H9 (cell line): ENCODE measurements at regions not wholly inside any gene's neighbourhood (a gene's known extent, or its start where the extent isn't known, plus 50 kb on each side); places are given as distances from the start of the nearest gene placed in this dataset.

Experiments
- DNase-seq: peaks from one replicate; pipeline ENCODE4 v3.0.0-alpha.2; 2017
- H2AFZ ChIP-seq: one replicate; pipeline ENCODE4 v1.6.1; 2013; ENCODE audit warnings: mild to moderate bottlenecking, low read length, control low read depth, moderate library complexity
- H2AK5ac ChIP-seq: 2 replicates; pipeline ENCODE4 v1.6.1; 2013; ENCODE audit warnings: low read length, control low read depth, mixed read lengths; ENCODE audit not compliant: insufficient read length
- H2BK120ac ChIP-seq: one replicate; pipeline ENCODE4 v1.6.1; 2013; ENCODE audit warnings: low read depth, mild to moderate bottlenecking, low read length, control low read depth, inconsistent platforms; ENCODE audit not compliant: poor library complexity, severe bottlenecking
- H2BK12ac ChIP-seq: 2 replicates; pipeline ENCODE4 v1.6.1; 2013; ENCODE audit warnings: low read length, control low read depth, mixed read lengths, low read depth; ENCODE audit not compliant: insufficient read length
- H2BK15ac ChIP-seq: 2 replicates; pipeline ENCODE4 v1.6.1; 2013; ENCODE audit warnings: low read depth, low read length, control low read depth
- H2BK20ac ChIP-seq: one replicate; pipeline ENCODE4 v1.6.1; 2013; ENCODE audit warnings: low read depth, mild to moderate bottlenecking, low read length, control low read depth, inconsistent platforms; ENCODE audit not compliant: poor library complexity, severe bottlenecking
- H2BK5ac ChIP-seq: 2 replicates; pipeline ENCODE4 v1.6.1; 2013; ENCODE audit warnings: low read length, control low read depth, mixed read lengths; ENCODE audit not compliant: insufficient read length
- H3K14ac ChIP-seq: 2 replicates; pipeline ENCODE4 v1.6.1; 2013; ENCODE audit warnings: low read length, control low read depth; ENCODE audit not compliant: insufficient read depth
- H3K18ac ChIP-seq: 2 replicates; pipeline ENCODE4 v1.6.1; 2013; ENCODE audit warnings: low read depth, mild to moderate bottlenecking, mixed read lengths, low read length, control low read depth; ENCODE audit not compliant: insufficient read length
- H3K23ac ChIP-seq: 2 replicates; pipeline ENCODE4 v1.6.1; 2013; ENCODE audit warnings: low read length, control low read depth, mixed read lengths, low read depth; ENCODE audit not compliant: insufficient read length
- H3K23me2 ChIP-seq: 2 replicates; pipeline ENCODE4 v1.6.1; 2013; ENCODE audit warnings: low read depth, mild to moderate bottlenecking, mixed read lengths, low read length, control low read depth; ENCODE audit not compliant: insufficient read length, poor library complexity, severe bottlenecking
- H3K27ac ChIP-seq: 2 replicates; pipeline ENCODE4 v1.5.1; 2013; ENCODE audit warnings: low read length, control low read depth, mixed read lengths, low read depth; ENCODE audit not compliant: insufficient read length
- H3K27me3 ChIP-seq: 2 replicates; pipeline ENCODE4 v1.6.1; 2013; ENCODE audit warnings: low read length, control low read depth, inconsistent platforms; ENCODE audit not compliant: insufficient read depth
- H3K4ac ChIP-seq: 2 replicates; pipeline ENCODE4 v1.6.1; 2013; ENCODE audit warnings: low read depth, mild to moderate bottlenecking, control low read depth, inconsistent platforms, low read length, moderate library complexity
- H3K4me1 ChIP-seq: 2 replicates; pipeline ENCODE4 v1.6.1; 2013; ENCODE audit warnings: low read length, control low read depth, inconsistent platforms; ENCODE audit not compliant: insufficient read depth
- H3K4me2 ChIP-seq: 2 replicates; pipeline ENCODE4 v1.6.1; 2013; ENCODE audit warnings: low read length, control low read depth, mixed read lengths; ENCODE audit not compliant: insufficient read length, insufficient read depth
- H3K56ac ChIP-seq: 2 replicates; pipeline ENCODE4 v1.6.1; 2013; ENCODE audit warnings: low read depth, mild to moderate bottlenecking, mixed read lengths, low read length, control low read depth; ENCODE audit not compliant: insufficient read length
- H3K79me1 ChIP-seq: 2 replicates; pipeline ENCODE4 v1.6.1; 2013; ENCODE audit warnings: low read depth, mild to moderate bottlenecking, moderate library complexity, low read length, control low read depth, inconsistent platforms; ENCODE audit not compliant: insufficient read depth, poor library complexity, severe bottlenecking
- H3K79me2 ChIP-seq: 2 replicates; pipeline ENCODE4 v1.6.1; 2013; ENCODE audit warnings: low read length, control low read depth, inconsistent platforms; ENCODE audit not compliant: insufficient read depth
- H3K9ac ChIP-seq: 2 replicates; pipeline ENCODE4 v1.6.1; 2013; ENCODE audit warnings: low read length, control low read depth, mixed read lengths; ENCODE audit not compliant: insufficient read length; ENCODE audit errors: extremely low read depth
- H3K9me3 ChIP-seq: one replicate; pipeline ENCODE4 v1.6.1; 2013; ENCODE audit warnings: low read depth, low read length, inconsistent platforms; ENCODE audit not compliant: control insufficient read depth
- H3T11ph ChIP-seq: one replicate; pipeline ENCODE4 v1.6.1; 2013; ENCODE audit warnings: mild to moderate bottlenecking, low read length, control low read depth, inconsistent platforms
- H4K20me1 ChIP-seq: one replicate; pipeline ENCODE4 v1.6.1; 2013; ENCODE audit not compliant: control insufficient read depth, insufficient read length, insufficient read depth
- H4K5ac ChIP-seq: 2 replicates; pipeline ENCODE4 v1.6.1; 2013; ENCODE audit warnings: low read depth, mild to moderate bottlenecking, mixed read lengths, low read length, control low read depth; ENCODE audit not compliant: insufficient read length
- H4K8ac ChIP-seq: replicated peaks from 2 replicates; pipeline ENCODE4 v1.6.1; 2013; ENCODE audit warnings: low read length, control low read depth, mixed read lengths, low read depth; ENCODE audit not compliant: insufficient read length
- H4K91ac ChIP-seq: 2 replicates; pipeline ENCODE4 v1.6.1; 2013; ENCODE audit warnings: low read depth, mild to moderate bottlenecking, moderate library complexity, mixed read lengths, low read length, control low read depth; ENCODE audit not compliant: insufficient read length
- H3K27ac Mint-ChIP-seq, 3 experiments: 2 replicates in 2 of 3; 3 replicates in 1 of 3; pipeline ENCODE4 v1.8.0; 2020 to 2021; ENCODE audit warnings: mixed read lengths in 3 of 3, mild to moderate bottlenecking in 1 of 3, moderate library complexity in 1 of 3
- H3K27me3 Mint-ChIP-seq: 2 replicates; pipeline ENCODE4 v1.8.0; 2021; ENCODE audit warnings: low read depth, mild to moderate bottlenecking, moderate library complexity, mixed read lengths
- H3K36me3 Mint-ChIP-seq, 3 experiments: 2 replicates in 2 of 3; 3 replicates in 1 of 3; pipeline ENCODE4 v1.8.0; 2020 to 2021; ENCODE audit warnings: low read depth in 3 of 3, mixed read lengths in 3 of 3; ENCODE audit not compliant: insufficient read depth in 1 of 3
- H3K4me1 Mint-ChIP-seq, 2 experiments: 2 replicates each; pipeline ENCODE4 v1.8.0; 2020; ENCODE audit warnings: mixed read lengths in 2 of 2
- H3K4me3 Mint-ChIP-seq, 2 experiments: 2 replicates in 1 of 2; 3 replicates in 1 of 2; pipeline ENCODE4 v1.8.0; 2020 to 2021; ENCODE audit warnings: mild to moderate bottlenecking in 2 of 2, mixed read lengths in 2 of 2, moderate library complexity in 1 of 2
- H3K9me3 Mint-ChIP-seq, 2 experiments: 2 replicates in 1 of 2; 3 replicates in 1 of 2; pipeline ENCODE4 v1.8.0; 2020; ENCODE audit warnings: mild to moderate bottlenecking in 2 of 2, mixed read lengths in 2 of 2, moderate library complexity in 1 of 2
- CTCF ChIP-seq: fragments of 200-600 bp; sonication (generic); conservative IDR thresholded peaks from 3 replicates; pipeline ENCODE4 v1.8.0; 2021; ENCODE audit warnings: antibody characterized with exemption, mild to moderate bottlenecking
- WGBS: extraction: QIAGEN DNeasy Blood & Tissue Kit; methylation state at CpG from one replicate; pipeline ENCODE4 v1.1.7; 2013; ENCODE audit warnings: missing lambda C conversion rate, low lambda C conversion rate, mixed read lengths; ENCODE audit not compliant: insufficient read length; ENCODE audit errors: extremely low coverage; 5-methylcytosine and 5-hydroxymethylcytosine counted together

DNA sequence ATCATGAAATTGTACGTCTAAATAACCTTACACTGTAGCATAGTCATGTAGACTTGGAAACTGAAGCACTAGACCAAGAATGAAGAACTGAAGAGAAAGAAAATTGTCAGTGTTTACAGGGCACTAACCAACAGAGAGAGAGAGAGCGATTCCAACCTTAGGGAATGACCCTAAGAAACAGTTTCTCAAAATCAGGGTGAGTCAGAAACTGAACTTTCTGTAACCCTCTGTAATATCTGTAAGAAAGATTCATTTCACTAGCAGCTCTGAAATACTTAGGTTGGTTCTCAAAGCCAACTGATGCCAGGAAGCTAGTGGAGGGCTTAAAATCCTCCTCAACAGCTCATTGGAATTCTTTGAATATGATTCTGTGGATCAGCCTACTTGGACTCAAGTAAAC is 936.9 kb downstream of the EFNB2 start:
- H2BK5ac ChIP-seq = no peak overlapping the region
- H3K9me3 Mint-ChIP-seq = no peaks in the 10 kb centered on the region
- no CpG with 5 or more reads among the region's 2 CpGs for WGBS
- DNase-seq = no peak
- H3K79me2 ChIP-seq = no peaks in the 10 kb centered on the region
- no peak overlapping the region for H2BK20ac ChIP-seq
- H3K9me3 ChIP-seq = no peaks in the 10 kb centered on the region
- no peaks in the 10 kb centered on the region for H3K36me3 Mint-ChIP-seq
- H3K9ac ChIP-seq = no peak overlapping the region
- H2BK12ac ChIP-seq = no peak overlapping the region
- no peaks in the 10 kb centered on the region for H3K27me3 Mint-ChIP-seq
- no peaks in the 10 kb centered on the region for H3K27me3 ChIP-seq
- H2BK15ac ChIP-seq = no peak overlapping the region
- H3K14ac ChIP-seq = no peak overlapping the region
- H3K27ac Mint-ChIP-seq = no peak overlapping the region
- H3K23ac ChIP-seq = no peak overlapping the region
- H3K4me3 Mint-ChIP-seq = no peak overlapping the region
- no peak overlapping the region for H3K18ac ChIP-seq
- H3K4ac ChIP-seq = no peak overlapping the region
- no peak overlapping the region for H4K8ac ChIP-seq
- no peaks in the 10 kb centered on the region for H3K4me1 ChIP-seq
- H3K23me2 ChIP-seq = no peaks in the 10 kb centered on the region
- TF ChIP-seq CTCF = no peak
- H3K56ac ChIP-seq = no peak overlapping the region
- H3K4me1 Mint-ChIP-seq = no peaks in the 10 kb centered on the region
- H2BK120ac ChIP-seq = no peak overlapping the region
- H2AK5ac ChIP-seq = no peak overlapping the region
- no peak overlapping the region for H4K91ac ChIP-seq
- no peak overlapping the region for H3T11ph ChIP-seq
- H3K27ac ChIP-seq = no peak overlapping the region
- H4K5ac ChIP-seq = no peak overlapping the region
- no peak overlapping the region for H2AFZ ChIP-seq
- no peak overlapping the region for H3K4me2 ChIP-seq
- no peaks in the 10 kb centered on the region for H4K20me1 ChIP-seq
- no peaks in the 10 kb centered on the region for H3K79me1 ChIP-seq
